ENCODE measurements at regions not wholly inside any gene's neighbourhood (a gene's known extent, or its start where the extent isn't known, plus 50 kb on each side); places are given as distances from the start of the nearest gene placed in this dataset.

- H4K8ac ChIP-seq (ENCODE audit: extremely low read depth, insufficient read depth, low read length), result no peak overlapping the region
- H3K9ac ChIP-seq (replicated peaks in 1 of 4; ENCODE audit: extremely low read depth in 1 of 4, low read depth in 3 of 4, low read length in 3 of 4), result no peak overlapping the region
- H3K79me2 ChIP-seq (ENCODE audit: control insufficient read depth in 1 of 2, insufficient read depth in 2 of 2, low read length in 2 of 2), result no peaks in the 10 kb centered on the region
- H3K4me1 ChIP-seq (replicated peaks in 1 of 4; ENCODE audit: control insufficient read depth in 3 of 4, insufficient read depth in 4 of 4, low read length in 3 of 4), result no peaks in the 10 kb centered on the region
- no peak overlapping the region for H2AFZ ChIP-seq (ENCODE audit: low read length)
- H3K9me3 ChIP-seq (ENCODE audit: insufficient read depth in 2 of 2, low read depth in 1 of 2, low read length in 1 of 2), result no peaks in the 10 kb centered on the region
- no peak overlapping the region for H4K91ac ChIP-seq (replicated peaks; ENCODE audit: insufficient read length, low read length)
- H2BK15ac ChIP-seq (ENCODE audit: low read length), result no peak overlapping the region
- no peak overlapping the region for H3K4ac ChIP-seq (replicated peaks; ENCODE audit: insufficient read length, low read depth, low read length)
- H3K36me3 ChIP-seq (ENCODE audit: control insufficient read depth in 2 of 4, insufficient read depth in 4 of 4, low read length in 3 of 4), result no peaks in the 10 kb centered on the region
- H3K27me3 ChIP-seq (replicated peaks in 1 of 4; ENCODE audit: control insufficient read depth in 3 of 4, extremely low read depth in 1 of 4, insufficient read depth in 3 of 4, low read length in 3 of 4), result no peaks in the 10 kb centered on the region
- no peak overlapping the region for H3K23ac ChIP-seq (ENCODE audit: insufficient read length)
- no peaks in the 10 kb centered on the region for H4K20me1 ChIP-seq (replicated peaks in 1 of 2; ENCODE audit: control insufficient read depth in 1 of 2, insufficient read depth in 2 of 2, low read length in 2 of 2)
- no peak overlapping the region for H2BK12ac ChIP-seq (ENCODE audit: low read depth, low read length)
- H3K18ac ChIP-seq (ENCODE audit: extremely low read depth, low read length), result no peak overlapping the region
- H3K27ac ChIP-seq (ENCODE audit: low read depth, low read length), result no peak overlapping the region
- H3K56ac ChIP-seq (replicated peaks; ENCODE audit: insufficient read length, low read depth, low read length), result no peak overlapping the region
- FAIRE-seq (no peak), DNase-seq (ENCODE audit: low read depth in 1 of 2, low spot score in 2 of 2) (no peak)
- ChIA-PET CTCF (ENCODE audit: partially characterized antibody) (interaction anchor here (1.1 kb wide), 1 partner anchor 8 kb away, joined by 3 read pairs; no protein-coding TSS in a partner anchor), POLR2A (ENCODE audit: partially characterized antibody) (no interaction called here)
- H2BK120ac ChIP-seq (replicated peaks; ENCODE audit: low read depth, low read length), result no peak overlapping the region
- H3K4me2 ChIP-seq (ENCODE audit: insufficient read depth in 1 of 2, low read depth in 2 of 2, low read length in 2 of 2), result no peak overlapping the region
- no peak overlapping the region for H4K5ac ChIP-seq (ENCODE audit: insufficient read length, low read depth, low read length)
- no peak overlapping the region for H2BK20ac ChIP-seq (ENCODE audit: low read length)
- WGBS, 2 experiments (ENCODE audit: extremely low coverage in 1 of 2, insufficient coverage in 1 of 2, insufficient read length in 1 of 2, insufficient replicate concordance in 2 of 2, low coverage in 1 of 2, low lambda C conversion rate in 2 of 2, missing lambda C conversion rate in 1 of 2), result 88% methylated on average over 4 of the region's 4 CpGs; no CpG with 5 or more reads in 1 of the 2 experiments
- no peaks in the 10 kb centered on the region for H3K79me1 ChIP-seq (ENCODE audit: low read depth, low read length)
- H2BK5ac ChIP-seq (ENCODE audit: low read depth, low read length), result no peak overlapping the region
- no peak overlapping the region for H3K4me3 ChIP-seq (ENCODE audit: extremely low read depth in 1 of 4, insufficient read depth in 2 of 4, low read depth in 3 of 4, low read length in 4 of 4)
- H2AK5ac ChIP-seq (ENCODE audit: low read depth, low read length), result no peak overlapping the region
- H3K23me2 ChIP-seq (ENCODE audit: low read depth, low read length), result no peaks in the 10 kb centered on the region; the same call in 1 of the 2 replicates
- no peak overlapping the region for H3K14ac ChIP-seq (ENCODE audit: insufficient read length)
- TF ChIP-seq PHF8 (conservative IDR thresholded peaks at IDR 0.05; ENCODE audit: low read depth, low read length) (no peak), E2F6 (IDR thresholded peaks at IDR 0.05) (no peak), NANOG (IDR thresholded peaks at IDR 0.05; ENCODE audit: insufficient read depth, low read depth, low read length, poor library complexity, severe bottlenecking) (no peak), KDM4A (IDR thresholded peaks at IDR 0.05; ENCODE audit: low read depth, low read length, severe bottlenecking) (no peak), FOSL1 (IDR thresholded peaks at IDR 0.05; ENCODE audit: insufficient read depth, low read depth, low read length) (no peak), CEBPB (IDR thresholded peaks at IDR 0.05; ENCODE audit: low read depth, low read length) (no peak), EP300 (IDR thresholded peaks at IDR 0.05; ENCODE audit: borderline replicate concordance in 1 of 2, low read depth in 2 of 2, low read length in 2 of 2) (no peak), CBX8 (IDR thresholded peaks at IDR 0.05; ENCODE audit: borderline replicate concordance, low read depth, low read length) (no peak), JUND (IDR thresholded peaks at IDR 0.05; ENCODE audit: low read length) (no peak), CHD1 (IDR thresholded peaks at IDR 0.05; ENCODE audit: low read depth, low read length) (no peak), POLR2AphosphoS5 (IDR thresholded peaks at IDR 0.05; ENCODE audit: low read depth, low read length) (no peak)
These were observed 202.8 kb upstream of the IRS2 start for GRCh38 chr13:109989155-109989554.

Measured in H1 (cell line).